OCI-LY7 (cell line): ENCODE measurements at regions not wholly inside any gene's neighbourhood (a gene's known extent, or its start where the extent isn't known, plus 50 kb on each side); places are given as distances from the start of the nearest gene placed in this dataset.
"Not testable (repeated sequence)": the region's sequence is repeated elsewhere in the genome, so short reads cannot be mapped to it uniquely, and the experiment has no call there.

Source experiments
- BruUV-seq: library from RNA; stranded (reverse); fragments of 400-500 nt; replicated peaks from 2 replicates; lab custom pipeline; 2021; lab: Mats Ljungman, UMichigan
- CTCF ChIA-PET: fragments of 300-600 bp; sonication (Branson Sonifier 250); formaldehyde crosslinking; loops from one replicate; lab custom pipeline; 2022; ENCODE audit warnings: antibody characterized with exemption; ENCODE audit not compliant: unreplicated experiment; lab: Charles Lee
- POLR2A ChIA-PET: fragments of 300-600 bp; sonication (Branson Sonifier 250); formaldehyde crosslinking; loops from one replicate; lab custom pipeline; 2022; ENCODE audit warnings: antibody characterized with exemption; lab: Charles Lee
- DNase-seq: peaks from one replicate; pipeline ENCODE4 v3.0.0-alpha.2; 2015; ENCODE audit warnings: low spot score
- H2AFZ ChIP-seq: fragments of 200-600 bp; sonication (generic), shearing (Covaris generic); 2 replicates; pipeline ENCODE4 v1.6.1; 2014; ENCODE audit warnings: mild to moderate bottlenecking, antibody characterized with exemption, low read length, moderate library complexity
- H3K27ac ChIP-seq: fragments of 200-600 bp; sonication (generic); 2 replicates; pipeline ENCODE4 v1.5.1; 2014; ENCODE audit warnings: mixed run types, low read depth, mild to moderate bottlenecking, moderate library complexity, low read length, inconsistent platforms; ENCODE audit not compliant: poor library complexity, severe bottlenecking
- H3K36me3 ChIP-seq: fragments of 200-600 bp; sonication (generic); 2 replicates; pipeline ENCODE4 v1.6.1; 2014; ENCODE audit warnings: mild to moderate bottlenecking, antibody characterized with exemption, low read length, moderate library complexity, mixed read lengths; ENCODE audit not compliant: insufficient read depth
- H3K4me1 ChIP-seq: fragments of 200-600 bp; sonication (generic); 2 replicates; pipeline ENCODE4 v1.5.1; 2014; ENCODE audit warnings: mild to moderate bottlenecking, low read length; ENCODE audit not compliant: insufficient read depth, poor library complexity, severe bottlenecking
- H3K4me2 ChIP-seq: fragments of 200-600 bp; sonication (generic); 2 replicates; pipeline ENCODE4 v1.6.1; 2014; ENCODE audit warnings: mild to moderate bottlenecking, low read length
- H3K4me3 ChIP-seq: fragments of 200-600 bp; sonication (generic); 2 replicates; pipeline ENCODE4 v1.5.1; 2014; ENCODE audit warnings: mild to moderate bottlenecking, low read depth, low read length; ENCODE audit not compliant: poor library complexity, severe bottlenecking
- H3K79me2 ChIP-seq: fragments of 200-600 bp; sonication (generic); 2 replicates; pipeline ENCODE4 v1.6.1; 2016; ENCODE audit warnings: low read depth, mild to moderate bottlenecking, low read length, moderate library complexity, mixed read lengths; ENCODE audit not compliant: insufficient read depth
- H3K9me2 ChIP-seq: fragments of 200-600 bp; sonication (generic); 2 replicates; pipeline ENCODE4 v1.6.1; 2016; ENCODE audit warnings: mild to moderate bottlenecking, low read length, mixed read lengths; ENCODE audit not compliant: insufficient read depth
- H3K9me3 ChIP-seq: fragments of 200-600 bp; sonication (generic); 2 replicates; pipeline ENCODE4 v1.6.1; 2014; ENCODE audit warnings: mild to moderate bottlenecking, mixed run types, low read length, mixed read lengths
- H4K20me1 ChIP-seq: fragments of 200-600 bp; sonication (generic); 2 replicates; pipeline ENCODE4 v1.6.1; 2014; ENCODE audit warnings: mild to moderate bottlenecking, antibody characterized with exemption, low read length, moderate library complexity, mixed read lengths; ENCODE audit not compliant: insufficient read depth
- EZH2phosphoT487 ChIP-seq: fragments of 200-600 bp; sonication (generic); IDR thresholded peaks from 2 replicates; pipeline ENCODE4 v1.6.1; 2018; ENCODE audit warnings: low read depth, borderline replicate concordance, mild to moderate bottlenecking, mixed run types, antibody characterized with exemption, low read length, moderate library complexity, mixed read lengths
- intact Hi-C: fragments of 100-400 bp; cut with micrococcal nuclease; formaldehyde crosslinking; loops from one replicate; pipeline ENCODE4 v1.10.0; 2022; ENCODE audit not compliant: unreplicated experiment
- TF ChIP-seq, protein P1 (sequence below): fragments of 200-600 bp; sonication (generic); conservative IDR thresholded peaks from 2 replicates; pipeline ENCODE4 v1.5.1; 2014; ENCODE audit warnings: mild to moderate bottlenecking, antibody characterized with exemption, low read length, moderate library complexity, mixed read lengths

GRCh38 chr12:111246477-111247011, 122.4 kb downstream of the PHETA1 start:
- TF ChIP-seq, protein P1, sequence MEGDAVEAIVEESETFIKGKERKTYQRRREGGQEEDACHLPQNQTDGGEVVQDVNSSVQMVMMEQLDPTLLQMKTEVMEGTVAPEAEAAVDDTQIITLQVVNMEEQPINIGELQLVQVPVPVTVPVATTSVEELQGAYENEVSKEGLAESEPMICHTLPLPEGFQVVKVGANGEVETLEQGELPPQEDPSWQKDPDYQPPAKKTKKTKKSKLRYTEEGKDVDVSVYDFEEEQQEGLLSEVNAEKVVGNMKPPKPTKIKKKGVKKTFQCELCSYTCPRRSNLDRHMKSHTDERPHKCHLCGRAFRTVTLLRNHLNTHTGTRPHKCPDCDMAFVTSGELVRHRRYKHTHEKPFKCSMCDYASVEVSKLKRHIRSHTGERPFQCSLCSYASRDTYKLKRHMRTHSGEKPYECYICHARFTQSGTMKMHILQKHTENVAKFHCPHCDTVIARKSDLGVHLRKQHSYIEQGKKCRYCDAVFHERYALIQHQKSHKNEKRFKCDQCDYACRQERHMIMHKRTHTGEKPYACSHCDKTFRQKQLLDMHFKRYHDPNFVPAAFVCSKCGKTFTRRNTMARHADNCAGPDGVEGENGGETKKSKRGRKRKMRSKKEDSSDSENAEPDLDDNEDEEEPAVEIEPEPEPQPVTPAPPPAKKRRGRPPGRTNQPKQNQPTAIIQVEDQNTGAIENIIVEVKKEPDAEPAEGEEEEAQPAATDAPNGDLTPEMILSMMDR, result no peak
- TF ChIP-seq EZH2phosphoT487, result no peak
- POLR2A ChIA-PET, result interaction anchor here (0.7 kb wide), 1 partner anchor 88 kb away, joined by 3 read pairs; no protein-coding TSS in a partner anchor
- no peak overlapping the region for H3K4me3 ChIP-seq
- H3K27ac ChIP-seq, result no peak overlapping the region
- DNase-seq, result no peak
- H3K79me2 ChIP-seq, result no peaks in the 10 kb centered on the region
- BruUV-seq, result no TSS peak
- no peak overlapping the region for H2AFZ ChIP-seq
- H3K4me2 ChIP-seq, result no peak overlapping the region
- no peaks in the 10 kb centered on the region for H3K9me2 ChIP-seq
- intact Hi-C loops, result no loop called here
- CTCF ChIA-PET, result no interaction called here
- H3K9me3 ChIP-seq, result no peaks in the 10 kb centered on the region
- no peaks in the 10 kb centered on the region for H3K4me1 ChIP-seq
- no peaks in the 10 kb centered on the region for H4K20me1 ChIP-seq
- no peaks in the 10 kb centered on the region for H3K36me3 ChIP-seq

GRCh38 chr12:111245701-111246476, 123.0 kb downstream of the PHETA1 start:
- Histone ChIP-seq H3K9me3 (no peaks in the 10 kb centered on the region), H3K9me2 (no peaks in the 10 kb centered on the region), H4K20me1 (no peaks in the 10 kb centered on the region), H3K27ac (no peak overlapping the region), H3K4me1 (no peaks in the 10 kb centered on the region), H3K4me3 (no peak overlapping the region), H3K79me2 (no peaks in the 10 kb centered on the region), H3K4me2 (no peak overlapping the region), H3K36me3 (no peaks in the 10 kb centered on the region), H2AFZ (no peak overlapping the region)
- TF ChIP-seq, protein P1, result no peak
- no peak for TF ChIP-seq EZH2phosphoT487
- intact Hi-C loops, result no loop called here
- no peak for DNase-seq
- BruUV-seq, result no TSS peak
- ChIA-PET CTCF (no interaction called here), POLR2A (interaction anchor here (0.7 kb wide), 1 partner anchor 88 kb away, joined by 3 read pairs; no protein-coding TSS in a partner anchor)

- Histone ChIP-seq H3K79me2 (no peaks in the 10 kb centered on the region), H3K27ac (no peak overlapping the region), H4K20me1 (no peaks in the 10 kb centered on the region), H3K9me2 (no peaks in the 10 kb centered on the region), H3K9me3 (no peaks in the 10 kb centered on the region), H3K4me1 (no peaks in the 10 kb centered on the region), H2AFZ (no peak overlapping the region), H3K4me2 (no peak overlapping the region), H3K4me3 (no peak overlapping the region), H3K36me3 (no peaks in the 10 kb centered on the region)
- intact Hi-C loops, result no loop called here
- no peak for DNase-seq
- POLR2A ChIA-PET, result interaction anchor here (0.5 kb wide), 1 partner anchor 131 kb away, joined by 4 read pairs; no protein-coding TSS in a partner anchor
- CTCF ChIA-PET, result no interaction called here
- BruUV-seq, result no TSS peak
- TF ChIP-seq EZH2phosphoT487, result no peak
- TF ChIP-seq, protein P1, result no peak
Measured at GRCh38 chr12:111244673-111245072, 124.2 kb downstream of the PHETA1 start.

DNA sequence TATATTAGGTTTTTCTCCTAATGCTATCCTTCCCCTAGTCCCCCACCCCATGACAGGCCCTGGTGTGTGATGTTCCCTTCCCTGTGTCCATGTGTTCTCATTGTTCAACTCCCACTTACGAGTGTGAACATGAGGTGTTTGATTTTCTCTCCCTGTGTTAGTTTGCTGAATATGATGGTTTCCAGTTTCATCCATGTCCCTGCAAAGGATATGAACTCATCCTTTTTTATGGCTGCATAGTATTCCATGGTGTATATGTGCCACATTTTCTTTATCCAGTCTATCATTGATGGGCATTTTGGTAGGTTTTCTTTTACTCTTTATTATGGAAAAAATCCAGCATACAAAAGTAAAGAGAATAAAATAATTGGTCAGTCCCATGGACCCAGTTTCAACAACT, 126.1 kb downstream of the PHETA1 start:
- BruUV-seq, H3K4me1 ChIP-seq, H3K79me2 ChIP-seq, H3K4me2 ChIP-seq, intact Hi-C loops, H3K9me2 ChIP-seq, H2AFZ ChIP-seq, H3K27ac ChIP-seq, H3K4me3 ChIP-seq, H4K20me1 ChIP-seq, DNase-seq, CTCF ChIA-PET, H3K36me3 ChIP-seq, H3K9me3 ChIP-seq, POLR2A ChIA-PET: not testable (repeated sequence)
